Activated naive CD8-positive, alpha-beta T cell (primary cell): ENCODE measurements at regions not wholly inside any gene's neighbourhood (a gene's known extent, or its start where the extent isn't known, plus 50 kb on each side); places are given as distances from the start of the nearest gene placed in this dataset.

Experiments
- H3K27ac Mint-ChIP-seq: one replicate; pipeline ENCODE4 v1.8.0; 2021; ENCODE audit warnings: mixed read lengths
- H3K27me3 Mint-ChIP-seq: one replicate; pipeline ENCODE4 v1.8.0; 2021; ENCODE audit warnings: mixed read lengths
- H3K36me3 Mint-ChIP-seq: one replicate; pipeline ENCODE4 v1.8.0; 2021; ENCODE audit warnings: mixed read lengths
- H3K4me1 Mint-ChIP-seq: one replicate; pipeline ENCODE4 v1.8.0; 2021; ENCODE audit warnings: low read depth, mixed read lengths
- H3K4me3 Mint-ChIP-seq: one replicate; pipeline ENCODE4 v1.8.0; 2021; ENCODE audit warnings: mild to moderate bottlenecking, mixed read lengths
- H3K9me3 Mint-ChIP-seq: one replicate; pipeline ENCODE4 v1.8.0; 2021; ENCODE audit warnings: low read depth, mixed read lengths

DNA sequence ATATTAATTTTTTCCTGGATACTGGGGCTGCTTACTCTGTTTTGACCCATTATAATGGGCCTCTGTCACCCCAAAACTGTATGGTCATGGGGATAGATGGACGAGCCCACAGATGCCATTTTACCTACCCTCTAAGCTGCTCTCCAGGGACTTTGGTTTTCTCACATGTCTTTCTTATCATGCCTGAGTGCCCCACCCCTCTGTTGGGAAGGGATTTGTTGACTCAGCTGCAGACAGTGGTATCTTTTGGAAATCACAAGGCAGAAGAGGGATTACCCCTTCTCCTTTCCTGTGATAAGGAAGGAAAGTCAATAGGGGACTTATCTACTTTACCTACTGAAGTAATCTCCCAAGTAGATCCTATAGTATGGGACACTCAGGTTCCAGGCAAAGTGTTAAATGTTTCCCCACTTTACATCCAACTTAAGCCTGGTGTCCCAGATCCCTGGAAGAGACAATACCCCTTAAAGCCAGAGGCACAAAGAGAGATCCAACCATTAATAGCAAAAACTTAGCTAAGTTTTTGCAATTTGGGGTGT is 182.7 kb downstream of the RNF152 start:
- H3K27ac Mint-ChIP-seq, result no peak overlapping the region
- H3K4me3 Mint-ChIP-seq, result no peak overlapping the region
- no peaks in the 10 kb centered on the region for H3K9me3 Mint-ChIP-seq
- no peaks in the 10 kb centered on the region for H3K4me1 Mint-ChIP-seq
- H3K27me3 Mint-ChIP-seq, result peaks cover 7% of the 10 kb centered on the region
- H3K36me3 Mint-ChIP-seq, result no peaks in the 10 kb centered on the region

DNA sequence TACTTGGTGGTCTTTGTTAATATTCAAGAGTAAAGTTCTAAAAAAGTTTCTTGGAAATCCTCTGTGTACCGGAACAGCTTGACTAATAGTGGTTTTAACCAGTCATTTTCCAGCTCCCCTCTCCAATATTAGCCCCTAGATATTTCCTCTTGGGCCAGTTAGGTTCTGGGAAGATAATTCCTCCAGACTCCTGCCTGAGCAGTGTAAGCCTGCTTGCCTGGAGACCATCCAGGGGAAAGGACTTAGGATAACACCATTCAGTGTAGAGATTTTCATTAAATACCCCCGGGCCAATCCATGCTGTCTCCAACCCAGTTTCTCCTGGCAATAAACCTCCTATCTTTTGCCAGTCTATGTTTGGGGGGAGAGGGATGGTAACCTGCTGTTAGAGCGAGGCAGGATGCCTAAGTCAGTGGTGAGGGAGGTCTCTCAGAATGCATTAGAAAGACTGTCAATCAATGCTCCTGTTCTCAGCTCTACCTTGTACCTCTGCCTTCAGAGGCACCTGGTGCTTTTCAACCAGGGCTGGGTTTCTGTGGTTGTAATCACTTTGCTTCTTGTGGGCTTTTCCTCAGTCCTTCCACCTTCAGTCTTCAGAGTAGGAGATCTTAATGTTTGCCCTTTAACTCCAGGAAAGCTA is 186.4 kb downstream of the RNF152 start:
- Mint-ChIP-seq H3K4me1 (no peaks in the 10 kb centered on the region), H3K4me3 (no peak overlapping the region), H3K9me3 (no peaks in the 10 kb centered on the region), H3K27ac (no peak overlapping the region), H3K36me3 (no peaks in the 10 kb centered on the region), H3K27me3 (peaks cover 6% of the 10 kb centered on the region)

DNA sequence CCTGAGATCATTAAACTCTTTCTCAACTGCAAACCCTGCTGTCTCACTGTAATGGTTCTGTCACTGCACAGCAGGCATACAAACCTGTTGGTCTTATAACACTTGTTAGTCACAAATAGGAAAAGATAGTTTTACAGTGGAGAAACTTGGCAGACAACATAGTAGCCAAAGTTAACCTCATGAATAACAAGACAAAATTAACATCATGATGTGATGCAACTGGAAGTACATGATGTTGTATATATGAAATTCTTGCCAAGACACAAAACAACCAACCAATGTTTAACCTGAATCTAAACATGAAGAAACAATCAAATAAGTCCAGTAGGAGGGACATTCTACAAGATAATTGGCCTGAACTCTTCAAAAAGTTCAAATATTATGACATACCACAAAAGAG is 189.3 kb downstream of the RNF152 start:
- no peak overlapping the region for H3K4me3 Mint-ChIP-seq
- no peak overlapping the region for H3K27ac Mint-ChIP-seq
- H3K27me3 Mint-ChIP-seq, result peaks cover 6% of the 10 kb centered on the region
- H3K36me3 Mint-ChIP-seq, result no peaks in the 10 kb centered on the region
- H3K4me1 Mint-ChIP-seq, result no peaks in the 10 kb centered on the region
- H3K9me3 Mint-ChIP-seq, result no peaks in the 10 kb centered on the region

DNA sequence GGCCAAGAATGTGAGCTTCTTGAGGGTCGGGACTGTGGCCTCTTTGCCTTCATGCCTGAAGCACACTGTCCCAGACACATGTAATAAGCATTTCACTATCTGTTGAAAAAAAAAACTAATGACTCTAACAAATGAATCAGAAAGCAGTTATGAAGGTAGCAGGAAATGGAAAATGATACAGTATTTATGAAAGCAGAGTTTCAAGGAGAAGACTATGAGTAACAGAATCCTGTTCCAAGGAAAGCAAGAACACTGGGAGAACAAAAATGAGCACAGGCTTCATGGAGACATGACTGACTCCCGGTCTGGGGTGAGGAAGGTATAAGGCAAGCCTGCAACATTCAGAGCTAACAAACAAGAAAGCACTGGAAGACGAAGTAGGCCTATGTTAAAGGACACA is 190.8 kb downstream of the RNF152 start:
- H3K9me3 Mint-ChIP-seq, result no peaks in the 10 kb centered on the region
- no peaks in the 10 kb centered on the region for H3K4me1 Mint-ChIP-seq
- H3K27ac Mint-ChIP-seq, result no peak overlapping the region
- H3K27me3 Mint-ChIP-seq, result peaks cover 6% of the 10 kb centered on the region
- H3K36me3 Mint-ChIP-seq, result no peaks in the 10 kb centered on the region
- no peak overlapping the region for H3K4me3 Mint-ChIP-seq

DNA sequence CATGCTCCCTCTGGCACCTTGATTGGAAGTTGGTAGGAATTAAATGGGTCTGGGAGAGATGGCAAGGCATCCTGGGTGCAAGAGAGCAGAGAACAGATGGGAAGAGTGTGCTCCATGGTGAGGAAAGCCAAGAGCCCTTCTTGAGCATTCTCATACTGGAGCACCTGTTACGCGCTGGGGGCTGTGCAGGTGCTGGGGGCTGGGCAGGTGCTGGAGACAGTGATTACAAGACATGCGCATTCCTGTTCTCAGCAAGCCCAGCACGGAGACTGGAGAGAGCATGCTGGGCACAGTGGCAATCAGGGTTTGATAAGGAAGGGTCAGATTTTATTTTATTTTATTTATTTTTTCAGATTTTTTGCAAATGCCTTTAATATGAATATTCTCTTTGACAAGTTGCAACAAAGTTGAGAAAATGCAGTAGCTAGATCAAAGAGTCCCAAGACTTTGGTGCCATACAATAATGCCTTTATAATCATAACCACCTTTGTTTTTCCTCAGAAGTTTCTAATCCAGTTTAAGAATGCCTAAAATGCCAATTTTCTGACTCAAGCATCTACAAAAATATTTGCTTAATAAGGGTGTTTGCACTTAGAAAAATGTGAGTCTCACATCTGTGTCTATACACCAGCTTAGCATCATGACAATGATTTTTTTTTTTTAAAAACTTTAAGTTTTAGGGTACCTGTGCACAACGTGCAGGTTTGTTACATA is 193.3 kb downstream of the RNF152 start:
- Mint-ChIP-seq H3K4me3 (no peak overlapping the region), H3K4me1 (no peaks in the 10 kb centered on the region), H3K27ac (no peak overlapping the region), H3K9me3 (no peaks in the 10 kb centered on the region), H3K36me3 (no peaks in the 10 kb centered on the region), H3K27me3 (peaks cover 7% of the 10 kb centered on the region)

DNA sequence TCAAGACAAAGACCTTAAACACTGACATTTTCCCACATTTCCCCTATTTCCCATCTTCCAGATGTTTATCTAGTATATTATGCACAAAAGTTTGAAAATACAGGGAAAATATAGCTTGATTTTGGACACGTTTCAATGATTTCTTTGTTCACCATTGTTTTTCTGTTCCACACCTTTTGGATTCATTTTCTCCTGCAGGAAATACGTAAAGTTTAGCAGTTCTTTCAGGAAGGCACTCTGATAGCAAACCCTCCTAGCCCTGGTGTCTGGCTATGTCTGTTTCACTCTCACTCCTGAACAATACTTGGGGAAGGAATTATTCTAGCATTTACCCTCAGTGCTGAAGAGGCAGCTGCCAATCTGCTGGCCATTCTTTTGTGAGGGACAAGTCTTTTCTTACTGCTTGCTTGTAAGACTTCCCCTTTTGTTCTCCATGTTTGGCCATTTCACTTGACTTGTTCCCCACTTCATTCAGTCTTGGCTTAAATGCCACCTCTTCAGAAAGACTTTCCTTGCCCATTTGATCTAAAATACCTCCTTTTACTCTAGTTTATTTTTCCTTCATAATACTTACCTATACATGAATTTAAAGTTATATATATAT is 195.4 kb downstream of the RNF152 start:
- no peaks in the 10 kb centered on the region for H3K36me3 Mint-ChIP-seq
- no peaks in the 10 kb centered on the region for H3K4me1 Mint-ChIP-seq
- no peaks in the 10 kb centered on the region for H3K9me3 Mint-ChIP-seq
- H3K4me3 Mint-ChIP-seq, result no peak overlapping the region
- H3K27me3 Mint-ChIP-seq, result peaks cover 3% of the 10 kb centered on the region
- no peak overlapping the region for H3K27ac Mint-ChIP-seq

DNA sequence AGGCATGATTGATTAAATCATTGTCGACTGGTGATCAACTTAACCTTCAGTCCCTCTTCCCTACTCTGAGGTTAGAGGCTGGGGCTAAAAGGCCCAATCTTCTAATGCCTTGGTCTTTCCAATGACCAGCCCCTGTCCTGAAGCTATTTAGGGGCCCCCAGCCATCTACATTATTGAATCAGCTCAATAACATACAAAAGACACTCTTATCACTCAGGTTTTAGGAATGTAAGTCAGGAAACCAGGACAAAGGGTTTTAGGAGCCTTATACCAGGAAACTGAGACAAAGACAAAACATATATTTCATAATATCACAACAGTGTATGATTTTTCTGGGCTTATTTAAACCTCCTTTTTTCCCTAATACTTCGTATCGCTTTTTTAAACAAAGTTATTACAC is 198.6 kb downstream of the RNF152 start:
- no peaks in the 10 kb centered on the region for H3K4me1 Mint-ChIP-seq
- H3K9me3 Mint-ChIP-seq, result no peaks in the 10 kb centered on the region
- H3K4me3 Mint-ChIP-seq, result no peak overlapping the region
- no peaks in the 10 kb centered on the region for H3K36me3 Mint-ChIP-seq
- H3K27me3 Mint-ChIP-seq, result peaks cover 3% of the 10 kb centered on the region
- no peak overlapping the region for H3K27ac Mint-ChIP-seq

DNA sequence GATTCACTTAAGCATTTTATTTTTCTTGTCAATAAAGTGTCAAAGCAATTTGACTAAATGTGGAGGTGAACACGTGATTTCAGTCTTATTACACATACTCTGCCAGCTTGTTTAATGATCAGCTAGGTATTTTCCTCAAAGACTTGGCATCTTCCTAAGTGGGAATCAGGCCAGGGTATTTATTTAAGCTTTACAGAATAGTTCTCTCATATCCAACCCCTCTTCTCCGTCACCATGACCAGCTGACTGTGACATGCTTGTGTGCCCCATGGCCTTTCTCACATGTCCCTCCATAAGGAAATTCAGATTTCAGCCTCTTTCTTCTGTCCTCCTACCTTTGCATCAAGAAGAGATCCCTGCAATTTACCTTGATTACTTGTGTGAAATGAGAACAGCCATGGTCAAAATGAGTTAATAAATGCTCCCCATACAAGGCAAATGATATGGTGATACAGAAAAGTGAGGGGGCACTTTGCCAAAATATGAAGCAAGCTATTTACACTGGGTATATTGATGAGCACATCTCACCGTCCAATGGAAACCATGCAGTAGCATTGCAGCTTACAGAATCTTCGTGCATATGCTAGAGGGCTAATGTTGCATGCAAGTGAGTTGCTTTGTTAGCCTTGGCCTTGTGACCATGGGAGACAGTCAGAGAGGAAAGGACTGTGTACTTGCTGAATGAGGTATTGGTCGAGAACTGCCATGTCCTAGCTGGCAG is 202.2 kb downstream of the RNF152 start:
- Mint-ChIP-seq H3K27me3 (no peaks in the 10 kb centered on the region), H3K36me3 (no peaks in the 10 kb centered on the region), H3K4me1 (no peaks in the 10 kb centered on the region), H3K4me3 (no peak overlapping the region), H3K27ac (no peak overlapping the region), H3K9me3 (peaks cover 3% of the 10 kb centered on the region)

DNA sequence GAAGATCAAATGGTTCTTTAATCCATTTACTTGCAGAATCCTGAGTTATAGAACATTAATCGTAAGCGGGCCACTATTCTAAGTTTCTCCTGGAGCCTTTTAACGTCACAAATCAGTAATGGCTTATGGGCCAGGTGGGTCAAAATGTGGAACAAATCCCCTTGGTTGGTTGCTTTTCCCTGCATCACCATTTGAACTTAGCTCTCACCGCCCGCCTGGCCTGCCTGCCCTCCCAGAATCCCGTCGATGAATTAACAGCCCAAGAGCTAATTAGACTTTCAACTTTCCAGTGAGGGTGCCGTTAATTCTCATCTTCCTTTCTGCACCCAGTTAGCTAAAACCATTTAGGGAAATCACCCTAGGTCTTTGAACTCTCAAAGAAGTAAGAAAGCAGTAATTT is 205.5 kb downstream of the RNF152 start:
- no peaks in the 10 kb centered on the region for H3K4me1 Mint-ChIP-seq
- H3K27ac Mint-ChIP-seq, result no peak overlapping the region
- H3K27me3 Mint-ChIP-seq, result no peaks in the 10 kb centered on the region
- H3K9me3 Mint-ChIP-seq, result peaks cover 3% of the 10 kb centered on the region
- no peak overlapping the region for H3K4me3 Mint-ChIP-seq
- H3K36me3 Mint-ChIP-seq, result no peaks in the 10 kb centered on the region

DNA sequence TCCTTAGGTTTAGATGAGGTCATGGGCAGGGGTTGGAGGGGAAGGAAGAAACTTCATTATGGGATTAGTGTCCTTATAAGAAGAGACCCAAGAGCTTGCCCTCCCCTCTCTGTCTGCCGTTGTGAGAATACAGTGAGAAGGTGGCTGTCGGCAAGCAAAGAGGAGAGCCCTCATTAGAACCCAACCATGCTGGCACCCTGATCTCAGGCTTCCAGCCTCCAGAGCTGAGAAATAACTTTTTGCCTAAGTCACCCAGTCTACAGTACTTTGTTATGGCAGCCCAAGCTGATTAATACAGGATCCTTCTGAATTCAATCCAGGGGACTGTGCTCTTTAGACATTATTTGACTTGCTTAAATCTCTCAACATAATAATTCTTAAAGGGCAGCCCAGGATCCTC is 209.0 kb downstream of the RNF152 start:
- Mint-ChIP-seq H3K9me3 (peaks cover 11% of the 10 kb centered on the region), H3K4me3 (no peak overlapping the region), H3K36me3 (no peaks in the 10 kb centered on the region), H3K27me3 (peaks cover 3% of the 10 kb centered on the region), H3K4me1 (no peaks in the 10 kb centered on the region), H3K27ac (no peak overlapping the region)

DNA sequence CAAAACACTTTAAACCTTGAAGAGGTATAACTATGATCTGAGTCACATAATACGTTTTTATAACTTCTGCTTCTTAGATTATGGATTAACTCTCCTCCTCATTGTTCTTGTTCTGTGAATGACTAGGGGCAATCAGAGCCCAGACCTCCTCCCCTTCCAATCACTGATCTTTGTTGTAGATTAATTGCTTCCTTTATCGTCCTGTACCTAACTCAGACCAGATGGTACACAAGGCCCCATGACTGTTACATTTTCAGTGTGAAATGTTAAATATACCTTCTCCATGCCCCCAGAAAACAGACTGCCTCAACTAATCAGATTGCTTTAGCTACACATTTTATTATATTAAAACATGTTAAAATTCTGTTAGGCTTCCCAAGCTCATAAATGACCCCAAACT is 211.7 kb downstream of the RNF152 start:
- no peak overlapping the region for H3K27ac Mint-ChIP-seq
- H3K4me1 Mint-ChIP-seq, result no peaks in the 10 kb centered on the region
- no peaks in the 10 kb centered on the region for H3K36me3 Mint-ChIP-seq
- no peak overlapping the region for H3K4me3 Mint-ChIP-seq
- peaks cover 7% of the 10 kb centered on the region for H3K9me3 Mint-ChIP-seq
- H3K27me3 Mint-ChIP-seq, result peaks cover 5% of the 10 kb centered on the region

DNA sequence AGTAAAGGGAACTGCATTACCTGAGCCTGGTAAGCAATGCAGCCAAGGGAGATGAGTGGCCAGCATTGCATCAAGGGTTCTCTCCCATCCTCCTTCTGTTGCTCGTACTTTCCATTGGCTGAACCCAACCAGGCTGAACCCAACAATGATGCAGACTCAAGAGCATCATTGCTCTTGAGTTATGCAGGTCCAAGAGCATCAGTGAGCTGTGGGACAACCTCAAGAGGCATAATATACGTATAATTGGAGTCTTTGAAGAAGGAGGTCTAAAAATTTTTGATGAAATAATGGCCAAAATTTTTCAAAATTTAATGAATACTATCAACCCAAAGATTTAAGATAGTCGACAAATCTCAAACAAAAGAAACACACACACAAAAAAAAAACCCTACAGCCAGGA is 213.0 kb downstream of the RNF152 start:
- H3K36me3 Mint-ChIP-seq, result no peaks in the 10 kb centered on the region
- peaks cover 7% of the 10 kb centered on the region for H3K9me3 Mint-ChIP-seq
- H3K27ac Mint-ChIP-seq, result no peak overlapping the region
- H3K27me3 Mint-ChIP-seq, result peaks cover 7% of the 10 kb centered on the region
- H3K4me3 Mint-ChIP-seq, result no peak overlapping the region
- no peaks in the 10 kb centered on the region for H3K4me1 Mint-ChIP-seq

DNA sequence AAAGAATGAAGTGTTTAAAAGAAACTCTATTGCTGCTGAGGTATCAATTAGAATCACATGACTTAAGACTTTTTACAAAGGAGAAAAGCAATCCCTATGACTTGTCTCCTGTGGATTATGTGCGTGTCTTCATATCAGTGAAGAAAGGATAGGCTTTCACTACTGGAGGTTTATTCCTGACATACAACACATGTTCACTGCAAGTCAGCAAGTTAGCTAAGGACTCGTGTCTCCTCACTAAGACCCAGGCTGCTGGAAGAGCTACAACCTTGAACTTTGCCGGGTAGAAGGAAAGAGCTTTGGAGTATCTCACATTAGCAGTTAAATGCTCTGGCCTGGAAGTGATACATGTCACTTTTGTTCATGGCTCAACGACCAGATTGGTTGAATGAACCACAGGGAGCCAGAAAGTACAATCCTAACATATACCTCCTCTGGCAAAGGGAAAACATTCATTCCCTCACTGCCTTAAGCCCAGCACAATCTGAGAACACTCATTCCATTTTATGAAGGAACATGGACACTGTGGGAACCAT is 215.3 kb downstream of the RNF152 start:
- H3K4me1 Mint-ChIP-seq, result no peaks in the 10 kb centered on the region
- H3K4me3 Mint-ChIP-seq, result no peak overlapping the region
- H3K27me3 Mint-ChIP-seq, result peaks cover 12% of the 10 kb centered on the region
- no peaks in the 10 kb centered on the region for H3K36me3 Mint-ChIP-seq
- peaks cover 7% of the 10 kb centered on the region for H3K9me3 Mint-ChIP-seq
- no peak overlapping the region for H3K27ac Mint-ChIP-seq

DNA sequence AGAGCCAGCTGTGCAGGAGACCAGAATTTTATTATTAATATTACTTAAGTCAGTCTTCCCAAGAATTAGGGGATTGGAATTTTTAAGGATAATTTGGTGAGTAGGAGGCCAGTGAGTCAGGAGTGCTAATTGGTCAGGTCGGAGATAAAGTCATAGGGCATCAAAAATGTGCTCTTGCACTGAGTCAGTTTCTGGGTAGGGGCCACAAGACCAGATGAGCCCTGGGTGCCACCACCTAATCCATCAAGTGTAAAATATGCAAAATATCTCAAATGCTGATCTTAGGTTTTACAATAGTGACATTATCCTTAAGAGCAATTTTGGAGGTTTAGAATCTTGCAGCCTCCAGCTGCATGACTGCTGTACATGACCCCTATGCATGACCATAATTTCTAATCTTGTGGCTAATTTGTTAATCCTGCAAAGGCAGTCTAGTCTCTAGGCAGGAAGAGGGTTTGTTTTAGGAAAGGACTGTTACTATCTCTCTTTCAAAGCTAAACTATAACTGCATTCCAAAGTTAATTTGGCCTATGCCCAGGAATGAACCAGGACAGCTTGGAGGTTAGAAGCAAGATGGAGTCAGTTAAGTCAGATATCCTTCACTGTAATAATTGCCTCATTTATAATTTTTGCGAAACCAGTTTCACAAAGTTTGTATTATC is 215.9 kb downstream of the RNF152 start:
- Mint-ChIP-seq H3K27me3 (peaks cover 14% of the 10 kb centered on the region), H3K4me1 (no peaks in the 10 kb centered on the region), H3K27ac (no peak overlapping the region), H3K36me3 (no peaks in the 10 kb centered on the region), H3K4me3 (no peak overlapping the region), H3K9me3 (peaks cover 7% of the 10 kb centered on the region)
